ENCODE measurements at regions not wholly inside any gene's neighbourhood (a gene's known extent, or its start where the extent isn't known, plus 50 kb on each side); places are given as distances from the start of the nearest gene placed in this dataset.

DNA sequence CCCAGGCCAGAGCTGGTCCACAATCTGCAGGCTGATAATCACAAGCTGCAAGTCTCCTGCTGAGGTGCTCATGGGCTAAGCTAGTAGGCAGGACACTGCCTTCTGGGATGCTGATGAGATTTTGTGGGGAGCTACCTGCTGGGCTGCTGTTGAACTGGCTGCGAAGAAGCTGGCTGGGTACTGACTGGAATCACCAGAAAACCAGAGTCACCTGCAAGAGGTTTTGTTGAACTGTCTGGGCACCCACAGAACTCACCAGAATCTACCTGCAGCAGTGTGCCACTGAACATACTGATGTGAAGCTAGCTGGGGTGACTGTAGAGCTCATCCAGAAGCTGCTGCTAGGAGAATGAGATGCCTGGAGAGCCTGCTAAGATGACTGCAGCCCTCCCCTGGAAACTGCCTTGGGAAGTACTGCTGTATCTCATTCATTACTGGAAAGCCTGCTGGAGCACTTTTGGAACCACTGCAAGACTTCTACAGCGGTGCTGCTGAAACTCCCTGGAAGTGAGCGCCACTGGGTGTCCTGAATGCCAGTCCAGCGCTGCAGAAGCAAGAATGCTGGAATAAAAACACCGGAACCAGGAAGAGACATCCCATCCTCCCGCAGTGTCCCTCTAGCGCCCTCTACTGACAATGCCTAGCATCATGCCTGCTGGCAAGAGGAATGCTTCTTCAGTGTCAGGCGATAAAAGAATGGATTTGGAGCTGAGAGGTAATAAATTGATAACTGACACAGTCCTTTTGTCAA is 64.9 kb upstream of the ARHGAP18 start (continued):
- TF ChIP-seq, protein P1, sequence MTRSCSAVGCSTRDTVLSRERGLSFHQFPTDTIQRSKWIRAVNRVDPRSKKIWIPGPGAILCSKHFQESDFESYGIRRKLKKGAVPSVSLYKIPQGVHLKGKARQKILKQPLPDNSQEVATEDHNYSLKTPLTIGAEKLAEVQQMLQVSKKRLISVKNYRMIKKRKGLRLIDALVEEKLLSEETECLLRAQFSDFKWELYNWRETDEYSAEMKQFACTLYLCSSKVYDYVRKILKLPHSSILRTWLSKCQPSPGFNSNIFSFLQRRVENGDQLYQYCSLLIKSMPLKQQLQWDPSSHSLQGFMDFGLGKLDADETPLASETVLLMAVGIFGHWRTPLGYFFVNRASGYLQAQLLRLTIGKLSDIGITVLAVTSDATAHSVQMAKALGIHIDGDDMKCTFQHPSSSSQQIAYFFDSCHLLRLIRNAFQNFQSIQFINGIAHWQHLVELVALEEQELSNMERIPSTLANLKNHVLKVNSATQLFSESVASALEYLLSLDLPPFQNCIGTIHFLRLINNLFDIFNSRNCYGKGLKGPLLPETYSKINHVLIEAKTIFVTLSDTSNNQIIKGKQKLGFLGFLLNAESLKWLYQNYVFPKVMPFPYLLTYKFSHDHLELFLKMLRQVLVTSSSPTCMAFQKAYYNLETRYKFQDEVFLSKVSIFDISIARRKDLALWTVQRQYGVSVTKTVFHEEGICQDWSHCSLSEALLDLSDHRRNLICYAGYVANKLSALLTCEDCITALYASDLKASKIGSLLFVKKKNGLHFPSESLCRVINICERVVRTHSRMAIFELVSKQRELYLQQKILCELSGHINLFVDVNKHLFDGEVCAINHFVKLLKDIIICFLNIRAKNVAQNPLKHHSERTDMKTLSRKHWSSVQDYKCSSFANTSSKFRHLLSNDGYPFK (CRISPR knock-in tag; IDR thresholded peaks at IDR 0.05; ENCODE audit: borderline replicate concordance): peak; percentile 50; the same call in 1 of the 2 replicates
- TF ChIP-seq ZNF335 (CRISPR knock-in tag; IDR thresholded peaks at IDR 0.05) (no peak), CENPX (CRISPR knock-in tag; IDR thresholded peaks at IDR 0.05) (no peak), RNF2 (conservative IDR thresholded peaks at IDR 0.05; ENCODE audit: low read depth) (no peak), GATA4 (IDR thresholded peaks at IDR 0.05; ENCODE audit: borderline replicate concordance, low read depth) (no peak), MLLT10 (CRISPR knock-in tag; IDR thresholded peaks at IDR 0.05) (no peak), XRCC5 (optimal IDR thresholded peaks at IDR 0.05; ENCODE audit: low read length) (no peak), ZNF3 (CRISPR knock-in tag; IDR thresholded peaks at IDR 0.05) (no peak), ZNF567 (CRISPR knock-in tag; IDR thresholded peaks at IDR 0.05; ENCODE audit: borderline replicate concordance) (0 out of 2 replicates have a peak, but pooled peaks have one; percentile 57), STAG1 (CRISPR knock-in tag; IDR thresholded peaks at IDR 0.05) (peak; percentile 92), NR2F1 (CRISPR knock-in tag; IDR thresholded peaks at IDR 0.05) (no peak), TP53 (CRISPR knock-in tag; conservative IDR thresholded peaks at IDR 0.05) (no peak), ZNF225 (CRISPR knock-in tag; IDR thresholded peaks at IDR 0.05) (0 out of 2 replicates have a peak, but pooled peaks have one; percentile 29), RFX1 (IDR thresholded peaks at IDR 0.05) (no peak)
- TF ChIP-seq, protein P2, sequence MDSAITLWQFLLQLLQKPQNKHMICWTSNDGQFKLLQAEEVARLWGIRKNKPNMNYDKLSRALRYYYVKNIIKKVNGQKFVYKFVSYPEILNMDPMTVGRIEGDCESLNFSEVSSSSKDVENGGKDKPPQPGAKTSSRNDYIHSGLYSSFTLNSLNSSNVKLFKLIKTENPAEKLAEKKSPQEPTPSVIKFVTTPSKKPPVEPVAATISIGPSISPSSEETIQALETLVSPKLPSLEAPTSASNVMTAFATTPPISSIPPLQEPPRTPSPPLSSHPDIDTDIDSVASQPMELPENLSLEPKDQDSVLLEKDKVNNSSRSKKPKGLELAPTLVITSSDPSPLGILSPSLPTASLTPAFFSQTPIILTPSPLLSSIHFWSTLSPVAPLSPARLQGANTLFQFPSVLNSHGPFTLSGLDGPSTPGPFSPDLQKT (CRISPR knock-in tag; IDR thresholded peaks at IDR 0.05; ENCODE audit: borderline replicate concordance): no peak
- TF ChIP-seq, protein P3, sequence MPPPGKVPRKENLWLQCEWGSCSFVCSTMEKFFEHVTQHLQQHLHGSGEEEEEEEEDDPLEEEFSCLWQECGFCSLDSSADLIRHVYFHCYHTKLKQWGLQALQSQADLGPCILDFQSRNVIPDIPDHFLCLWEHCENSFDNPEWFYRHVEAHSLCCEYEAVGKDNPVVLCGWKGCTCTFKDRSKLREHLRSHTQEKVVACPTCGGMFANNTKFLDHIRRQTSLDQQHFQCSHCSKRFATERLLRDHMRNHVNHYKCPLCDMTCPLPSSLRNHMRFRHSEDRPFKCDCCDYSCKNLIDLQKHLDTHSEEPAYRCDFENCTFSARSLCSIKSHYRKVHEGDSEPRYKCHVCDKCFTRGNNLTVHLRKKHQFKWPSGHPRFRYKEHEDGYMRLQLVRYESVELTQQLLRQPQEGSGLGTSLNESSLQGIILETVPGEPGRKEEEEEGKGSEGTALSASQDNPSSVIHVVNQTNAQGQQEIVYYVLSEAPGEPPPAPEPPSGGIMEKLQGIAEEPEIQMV (CRISPR knock-in tag; IDR thresholded peaks at IDR 0.05; ENCODE audit: low read depth): no peak
- TF ChIP-seq, protein P4, sequence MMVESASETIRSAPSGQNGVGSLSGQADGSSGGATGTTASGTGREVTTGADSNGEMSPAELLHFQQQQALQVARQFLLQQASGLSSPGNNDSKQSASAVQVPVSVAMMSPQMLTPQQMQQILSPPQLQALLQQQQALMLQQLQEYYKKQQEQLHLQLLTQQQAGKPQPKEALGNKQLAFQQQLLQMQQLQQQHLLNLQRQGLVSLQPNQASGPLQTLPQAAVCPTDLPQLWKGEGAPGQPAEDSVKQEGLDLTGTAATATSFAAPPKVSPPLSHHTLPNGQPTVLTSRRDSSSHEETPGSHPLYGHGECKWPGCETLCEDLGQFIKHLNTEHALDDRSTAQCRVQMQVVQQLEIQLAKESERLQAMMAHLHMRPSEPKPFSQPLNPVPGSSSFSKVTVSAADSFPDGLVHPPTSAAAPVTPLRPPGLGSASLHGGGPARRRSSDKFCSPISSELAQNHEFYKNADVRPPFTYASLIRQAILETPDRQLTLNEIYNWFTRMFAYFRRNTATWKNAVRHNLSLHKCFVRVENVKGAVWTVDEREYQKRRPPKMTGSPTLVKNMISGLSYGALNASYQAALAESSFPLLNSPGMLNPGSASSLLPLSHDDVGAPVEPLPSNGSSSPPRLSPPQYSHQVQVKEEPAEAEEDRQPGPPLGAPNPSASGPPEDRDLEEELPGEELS (CRISPR knock-in tag; IDR thresholded peaks at IDR 0.05): no peak
- TF ChIP-seq, protein P5, sequence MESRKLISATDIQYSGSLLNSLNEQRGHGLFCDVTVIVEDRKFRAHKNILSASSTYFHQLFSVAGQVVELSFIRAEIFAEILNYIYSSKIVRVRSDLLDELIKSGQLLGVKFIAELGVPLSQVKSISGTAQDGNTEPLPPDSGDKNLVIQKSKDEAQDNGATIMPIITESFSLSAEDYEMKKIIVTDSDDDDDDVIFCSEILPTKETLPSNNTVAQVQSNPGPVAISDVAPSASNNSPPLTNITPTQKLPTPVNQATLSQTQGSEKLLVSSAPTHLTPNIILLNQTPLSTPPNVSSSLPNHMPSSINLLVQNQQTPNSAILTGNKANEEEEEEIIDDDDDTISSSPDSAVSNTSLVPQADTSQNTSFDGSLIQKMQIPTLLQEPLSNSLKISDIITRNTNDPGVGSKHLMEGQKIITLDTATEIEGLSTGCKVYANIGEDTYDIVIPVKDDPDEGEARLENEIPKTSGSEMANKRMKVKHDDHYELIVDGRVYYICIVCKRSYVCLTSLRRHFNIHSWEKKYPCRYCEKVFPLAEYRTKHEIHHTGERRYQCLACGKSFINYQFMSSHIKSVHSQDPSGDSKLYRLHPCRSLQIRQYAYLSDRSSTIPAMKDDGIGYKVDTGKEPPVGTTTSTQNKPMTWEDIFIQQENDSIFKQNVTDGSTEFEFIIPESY (CRISPR knock-in tag; IDR thresholded peaks at IDR 0.05): no peak
- TF ChIP-seq, protein P6, sequence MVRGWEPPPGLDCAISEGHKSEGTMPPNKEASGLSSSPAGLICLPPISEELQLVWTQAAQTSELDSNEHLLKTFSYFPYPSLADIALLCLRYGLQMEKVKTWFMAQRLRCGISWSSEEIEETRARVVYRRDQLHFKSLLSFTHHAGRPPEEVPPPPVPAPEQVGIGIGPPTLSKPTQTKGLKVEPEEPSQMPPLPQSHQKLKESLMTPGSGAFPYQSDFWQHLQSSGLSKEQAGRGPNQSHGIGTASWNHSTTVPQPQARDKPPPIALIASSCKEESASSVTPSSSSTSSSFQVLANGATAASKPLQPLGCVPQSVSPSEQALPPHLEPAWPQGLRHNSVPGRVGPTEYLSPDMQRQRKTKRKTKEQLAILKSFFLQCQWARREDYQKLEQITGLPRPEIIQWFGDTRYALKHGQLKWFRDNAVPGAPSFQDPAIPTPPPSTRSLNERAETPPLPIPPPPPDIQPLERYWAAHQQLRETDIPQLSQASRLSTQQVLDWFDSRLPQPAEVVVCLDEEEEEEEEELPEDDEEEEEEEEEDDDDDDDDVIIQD (CRISPR knock-in tag; IDR thresholded peaks at IDR 0.05; ENCODE audit: low read depth): peak; percentile 64

Measured in HepG2 (cell line).